ENCODE measurements at regions not wholly inside any gene's neighbourhood (a gene's known extent, or its start where the extent isn't known, plus 50 kb on each side); places are given as distances from the start of the nearest gene placed in this dataset.

DNA sequence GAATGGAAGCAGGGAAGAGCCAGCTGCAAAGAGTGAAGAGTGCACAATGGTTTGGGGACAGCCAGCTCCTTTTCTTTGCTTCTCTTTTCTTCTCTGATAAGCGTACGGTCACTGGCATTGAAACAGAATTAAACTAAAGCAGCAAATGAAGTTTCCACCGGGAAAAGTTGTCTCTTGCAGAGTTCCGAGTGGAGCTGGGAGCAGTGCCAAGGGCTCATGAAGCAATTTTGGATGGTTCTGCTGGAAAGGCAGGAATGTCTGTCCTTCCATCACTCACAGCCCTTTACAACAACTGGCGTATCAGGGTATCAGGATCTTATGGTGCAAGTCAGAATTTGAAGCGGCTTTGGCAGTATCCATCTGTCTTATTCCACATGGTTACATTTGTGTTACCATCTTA is 1042.9 kb downstream of the NTRK3 start:
- no peak for TF ChIP-seq POLR2A (IDR thresholded peaks at IDR 0.05; ENCODE audit: low read depth, low read length)
- no peak for TF ChIP-seq POLR2AphosphoS5 (IDR thresholded peaks at IDR 0.05; ENCODE audit: low read depth, low read length)
- no peak for TF ChIP-seq PAX5 (IDR thresholded peaks at IDR 0.05; ENCODE audit: insufficient read depth, low read length, severe bottlenecking)
- TF ChIP-seq TAF1 (IDR thresholded peaks at IDR 0.05; ENCODE audit: low read depth, low read length), result no peak
- no peak for TF ChIP-seq SPI1 (IDR thresholded peaks at IDR 0.05; ENCODE audit: low read depth, low read length)
- no peak for TF ChIP-seq POU2F2 (IDR thresholded peaks at IDR 0.05; ENCODE audit: low read depth, low read length)
